GM06990 (cell line): ENCODE measurements at regions not wholly inside any gene's neighbourhood (a gene's known extent, or its start where the extent isn't known, plus 50 kb on each side); places are given as distances from the start of the nearest gene placed in this dataset.
"Not testable (repeated sequence)": the region's sequence is repeated elsewhere in the genome, so short reads cannot be mapped to it uniquely, and the experiment has no call there.

Source experiments
- DNase-seq: peaks from one replicate; pipeline ENCODE4 v3.0.0-alpha.2; 2011; ENCODE audit not compliant: insufficient read length; ENCODE audit errors: extremely low read depth
- H3K27me3 ChIP-seq: replicated peaks from 2 replicates; pipeline ENCODE4 v1.6.0; 2011; ENCODE audit warnings: low read length; ENCODE audit not compliant: control insufficient read depth, insufficient read depth
- H3K36me3 ChIP-seq: 2 replicates; pipeline ENCODE4 v1.5.1; 2011; ENCODE audit warnings: low read length; ENCODE audit not compliant: control insufficient read depth, insufficient read depth
- H3K4me3 ChIP-seq: replicated peaks from 2 replicates; pipeline ENCODE4 v1.5.1; 2011; ENCODE audit warnings: low read depth, mild to moderate bottlenecking, control low read depth, low read length
- CTCF ChIP-seq: IDR thresholded peaks from 2 replicates; pipeline ENCODE4 v1.5.1; 2011; ENCODE audit warnings: low read length, control low read depth, mild to moderate bottlenecking, inconsistent platforms; ENCODE audit not compliant: insufficient read depth, poor library complexity, severe bottlenecking

DNA sequence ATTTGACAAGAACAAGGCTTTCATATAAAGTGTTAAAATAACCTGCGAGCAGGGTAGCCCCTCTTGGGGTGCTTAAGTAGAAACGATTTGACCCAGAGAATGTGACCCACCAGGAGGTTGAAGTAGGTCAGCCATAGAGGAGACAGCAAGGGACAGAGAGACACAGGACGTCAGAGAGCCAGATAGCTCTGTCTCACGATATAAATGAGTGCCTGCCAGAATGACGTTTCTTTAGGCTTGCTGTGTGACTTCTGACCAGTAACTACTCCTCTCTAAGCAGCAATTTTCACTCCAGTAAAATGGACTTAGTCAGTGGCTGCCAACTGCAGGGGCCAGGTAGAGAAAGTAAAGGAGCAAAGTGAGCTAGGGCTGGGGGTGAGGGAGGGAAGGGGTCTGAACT is 473.0 kb upstream of the C16orf82 start:
- no peak for DNase-seq
- no peak for TF ChIP-seq CTCF
- Histone ChIP-seq H3K4me3 (no peak overlapping the region), H3K27me3 (no peaks in the 10 kb centered on the region), H3K36me3 (no peaks in the 10 kb centered on the region)

- DNase-seq: no peak
Observed at GRCh38 chr16:26594666-26595065, 472.1 kb upstream of the C16orf82 start.

DNA sequence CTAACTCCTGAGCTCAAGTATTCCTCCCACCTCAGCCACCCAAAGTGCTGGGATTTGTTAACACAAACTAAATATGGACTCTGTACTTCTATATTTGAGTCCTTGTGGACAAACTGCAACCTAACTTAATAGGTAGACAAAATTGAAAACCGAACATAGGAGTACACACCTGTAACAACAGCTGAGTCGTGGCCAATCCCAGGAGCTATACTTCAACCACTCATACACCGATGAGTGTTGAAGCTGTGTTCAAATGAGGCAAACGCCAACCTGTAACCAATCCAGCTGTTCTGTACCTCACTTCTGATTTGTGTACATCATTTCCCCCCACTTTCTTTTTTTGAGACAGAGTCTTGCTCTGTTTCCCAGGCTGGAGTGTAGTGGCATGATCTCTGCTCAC is 471.5 kb upstream of the C16orf82 start:
- DNase-seq: no peak
- no peak for TF ChIP-seq CTCF
- Histone ChIP-seq H3K36me3 (no peaks in the 10 kb centered on the region), H3K27me3 (no peaks in the 10 kb centered on the region), H3K4me3 (no peak overlapping the region)

More at GRCh38 chr16:26594666-26595065, 472.1 kb upstream of the C16orf82 start:
- Histone ChIP-seq H3K4me3 (no peak overlapping the region), H3K27me3 (no peaks in the 10 kb centered on the region), H3K36me3 (no peaks in the 10 kb centered on the region)
- TF ChIP-seq CTCF: no peak

DNA sequence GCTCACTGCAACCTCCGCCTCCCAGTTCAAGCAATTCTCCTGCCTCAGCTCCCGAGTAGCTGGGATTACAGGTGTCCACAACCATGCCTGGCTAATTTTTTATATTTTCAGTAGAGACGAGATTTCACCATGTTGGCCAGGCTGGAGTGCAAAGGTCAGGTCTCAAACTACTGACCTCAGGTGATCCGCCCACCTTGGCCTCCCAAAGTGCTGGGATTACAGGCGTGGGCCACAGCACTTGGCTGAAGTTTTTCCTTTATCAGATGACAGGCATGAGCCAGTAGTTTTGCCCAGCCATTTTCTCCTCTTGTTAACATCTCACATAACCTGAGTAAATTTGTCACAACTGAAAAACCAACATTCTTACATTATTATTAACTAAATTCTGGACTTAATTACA is 470.7 kb upstream of the C16orf82 start:
- not testable (repeated sequence) for H3K4me3 ChIP-seq, H3K27me3 ChIP-seq, H3K36me3 ChIP-seq, DNase-seq

DNA sequence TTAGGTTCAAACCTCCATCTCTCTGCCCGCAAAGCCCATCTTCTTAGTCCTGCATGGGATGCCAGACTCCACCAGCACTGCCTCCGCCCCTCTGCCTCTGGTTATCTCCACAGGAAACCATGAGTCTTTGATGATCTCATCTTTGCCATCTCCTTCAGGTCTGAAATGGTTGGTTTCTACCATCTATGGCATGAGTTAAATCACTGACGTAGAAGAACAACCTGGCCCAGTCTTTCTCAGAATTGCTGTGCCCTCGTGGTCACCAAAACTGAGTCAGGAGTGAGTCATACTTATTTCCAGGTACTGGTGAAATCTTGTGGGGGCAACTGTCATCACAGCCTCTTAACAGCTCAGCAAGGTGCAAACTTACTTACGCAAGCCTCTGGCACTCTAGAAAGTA is 468.7 kb upstream of the C16orf82 start:
- DNase-seq: no peak
- H3K36me3 ChIP-seq: no peaks in the 10 kb centered on the region
- TF ChIP-seq CTCF: no peak
- H3K27me3 ChIP-seq: no peaks in the 10 kb centered on the region
- no peak overlapping the region for H3K4me3 ChIP-seq

GRCh38 chr16:26598998-26599784 is 467.5 kb upstream of the C16orf82 start:
- H3K4me3 ChIP-seq: no peak overlapping the region
- no peaks in the 10 kb centered on the region for H3K27me3 ChIP-seq
- no peak for DNase-seq
- TF ChIP-seq CTCF: no peak
- no peaks in the 10 kb centered on the region for H3K36me3 ChIP-seq
